ENCODE measurements at regions not wholly inside any gene's neighbourhood (a gene's known extent, or its start where the extent isn't known, plus 50 kb on each side); places are given as distances from the start of the nearest gene placed in this dataset.

DNA sequence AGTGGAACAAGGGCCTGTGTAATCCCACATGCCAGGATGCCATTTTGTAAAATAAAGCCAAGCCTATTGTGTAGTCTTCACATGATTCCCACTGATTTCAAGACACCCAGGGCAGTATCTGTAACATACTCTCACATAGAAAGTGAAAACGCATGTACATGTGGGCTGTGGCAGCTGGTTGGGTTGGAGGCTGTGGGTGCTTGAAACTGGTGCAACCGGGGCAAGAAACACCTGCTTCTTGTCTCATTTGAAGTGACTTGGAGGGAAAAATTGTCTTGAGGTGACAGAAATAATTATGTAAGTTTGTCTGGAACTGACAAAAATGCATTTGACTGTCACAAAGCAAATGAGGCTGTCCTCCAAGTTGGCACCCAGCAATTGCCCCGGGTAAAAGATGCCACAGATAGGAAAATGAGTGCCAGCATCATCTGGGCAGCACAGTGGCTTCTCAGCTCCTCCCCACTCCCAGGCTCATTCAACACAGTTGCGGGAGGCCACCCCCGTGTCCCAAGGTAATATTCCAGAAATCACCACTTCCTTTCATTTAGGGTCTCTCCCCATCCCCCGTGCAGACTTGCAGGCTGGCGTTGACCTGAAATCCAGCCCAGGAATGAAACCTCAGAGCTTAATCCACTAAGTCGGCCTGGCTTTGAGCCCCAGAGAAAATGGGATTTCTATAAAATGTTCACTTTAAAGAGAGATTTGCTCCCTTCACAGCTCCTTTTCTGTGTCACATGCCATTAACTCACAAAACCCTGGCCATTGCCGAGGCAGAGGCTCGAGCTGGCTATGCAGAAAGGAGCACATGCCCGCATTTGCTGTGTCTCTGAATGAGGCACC lies 293.9 kb upstream of the PARD3B start:
- TF ChIP-seq, protein P1, sequence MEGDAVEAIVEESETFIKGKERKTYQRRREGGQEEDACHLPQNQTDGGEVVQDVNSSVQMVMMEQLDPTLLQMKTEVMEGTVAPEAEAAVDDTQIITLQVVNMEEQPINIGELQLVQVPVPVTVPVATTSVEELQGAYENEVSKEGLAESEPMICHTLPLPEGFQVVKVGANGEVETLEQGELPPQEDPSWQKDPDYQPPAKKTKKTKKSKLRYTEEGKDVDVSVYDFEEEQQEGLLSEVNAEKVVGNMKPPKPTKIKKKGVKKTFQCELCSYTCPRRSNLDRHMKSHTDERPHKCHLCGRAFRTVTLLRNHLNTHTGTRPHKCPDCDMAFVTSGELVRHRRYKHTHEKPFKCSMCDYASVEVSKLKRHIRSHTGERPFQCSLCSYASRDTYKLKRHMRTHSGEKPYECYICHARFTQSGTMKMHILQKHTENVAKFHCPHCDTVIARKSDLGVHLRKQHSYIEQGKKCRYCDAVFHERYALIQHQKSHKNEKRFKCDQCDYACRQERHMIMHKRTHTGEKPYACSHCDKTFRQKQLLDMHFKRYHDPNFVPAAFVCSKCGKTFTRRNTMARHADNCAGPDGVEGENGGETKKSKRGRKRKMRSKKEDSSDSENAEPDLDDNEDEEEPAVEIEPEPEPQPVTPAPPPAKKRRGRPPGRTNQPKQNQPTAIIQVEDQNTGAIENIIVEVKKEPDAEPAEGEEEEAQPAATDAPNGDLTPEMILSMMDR (IDR thresholded peaks at IDR 0.05): no peak
- no peak for TF ChIP-seq POLR2A (IDR thresholded peaks at IDR 0.05)

All from right lobe of liver (tissue), 4 donors.